Esophagus muscularis mucosa (tissue), 4 donors: ENCODE measurements at regions not wholly inside any gene's neighbourhood (a gene's known extent, or its start where the extent isn't known, plus 50 kb on each side); places are given as distances from the start of the nearest gene placed in this dataset.

Experiments used
- DNase-seq: peaks from one replicate; pipeline ENCODE4 v3.0.0-alpha.2; 2017; ENCODE audit errors: extremely low spot score
- H3K27ac ChIP-seq, 4 donors: fragments of 200-600 bp; sonication (generic); replicated peaks in 1 of 4; 1 replicate in 3 of 4; 2 replicates in 1 of 4; pipeline ENCODE4 v1.5.1; 2016 to 2019; ENCODE audit warnings: mild to moderate bottlenecking in 1 of 4
- H3K27me3 ChIP-seq, 4 donors: fragments of 200-600 bp; sonication (generic); one replicate each; pipeline versions ENCODE4 v1.5.1 to v1.6.0; 2016 to 2019
- H3K36me3 ChIP-seq, 4 donors: fragments of 200-600 bp; sonication (generic); one replicate each; pipeline ENCODE4 v1.5.1; 2016 to 2019
- H3K4me1 ChIP-seq, 4 donors: fragments of 200-600 bp; sonication (generic); one replicate each; pipeline ENCODE4 v1.5.1; 2016 to 2019
- H3K4me3 ChIP-seq, 4 donors: fragments of 200-600 bp; sonication (generic); 1 replicate in 2 of 4; 2 replicates in 2 of 4; pipeline ENCODE4 v1.5.1; 2016 to 2019; ENCODE audit warnings: mild to moderate bottlenecking in 4 of 4, moderate library complexity in 1 of 4
- H3K9me3 ChIP-seq, 4 donors: fragments of 200-600 bp; sonication (generic); 1 replicate in 3 of 4; 2 replicates in 1 of 4; pipeline ENCODE4 v1.5.1; 2016 to 2019
- CTCF ChIP-seq, 3 experiments: fragments of 200-600 bp in 2 of 3; fragments of 450-650 bp in 1 of 3; sonication (generic) in 2 of 3; IDR thresholded peaks; one replicate each; pipeline ENCODE4 v1.5.1; 2017 to 2019; ENCODE audit warnings: antibody characterized with exemption in 3 of 3, mild to moderate bottlenecking in 2 of 3, moderate library complexity in 1 of 3
- EP300 ChIP-seq: sonication (generic); formaldehyde crosslinking; IDR thresholded peaks from one replicate; pipeline ENCODE4 v1.6.1; 2017; ENCODE audit warnings: antibody characterized with exemption
- POLR2A ChIP-seq: fragments of 450-650 bp; IDR thresholded peaks from one replicate; pipeline ENCODE4 v1.6.1; 2017; ENCODE audit warnings: antibody characterized with exemption, moderate library complexity, mild to moderate bottlenecking, low read depth
- POLR2AphosphoS5 ChIP-seq, 2 donors: sonication (generic); formaldehyde crosslinking; IDR thresholded peaks; one replicate each; pipeline ENCODE4 v1.6.1; 2017; ENCODE audit warnings: antibody characterized with exemption in 2 of 2
- WGBS: methylation state at CpG from one replicate; pipeline ENCODE4 v1.1.5; 2018; 5-methylcytosine and 5-hydroxymethylcytosine counted together
- intact Hi-C: fragments of 100-400 bp; cut with DNase I; formaldehyde crosslinking; loops from one replicate; pipeline ENCODE4 v1.15.1; 2023

GRCh38 chr10:94065362-94065761, 71.6 kb downstream of the PLCE1 start:
- Histone ChIP-seq H3K27me3 (no peaks in the 10 kb centered on the region), H3K4me1 (no peaks in the 10 kb centered on the region), H3K36me3 (no peaks in the 10 kb centered on the region), H3K27ac (no peak overlapping the region), H3K4me3 (no peak overlapping the region), H3K9me3 (no peaks in the 10 kb centered on the region)
- TF ChIP-seq POLR2AphosphoS5 (IDR thresholded peaks at IDR 0.05), result no peak
- TF ChIP-seq EP300, result no peak
- no peak for TF ChIP-seq CTCF (IDR thresholded peaks at IDR 0.05)
- no peak for TF ChIP-seq POLR2A
- DNase-seq, result no peak
- WGBS, result 75% methylated on average over 3 of the region's 3 CpGs
- intact Hi-C loops, result no loop called here

GRCh38 chr10:94065787-94066186, 72.1 kb downstream of the PLCE1 start:
- no peaks in the 10 kb centered on the region for H3K9me3 ChIP-seq
- intact Hi-C loops, result no loop called here
- no peak overlapping the region for H3K4me3 ChIP-seq
- no peaks in the 10 kb centered on the region for H3K27me3 ChIP-seq
- H3K4me1 ChIP-seq, result no peaks in the 10 kb centered on the region
- H3K27ac ChIP-seq, result no peak overlapping the region
- TF ChIP-seq POLR2A (no peak), EP300 (no peak), POLR2AphosphoS5 (IDR thresholded peaks at IDR 0.05) (no peak)
- no peak for DNase-seq
- no peaks in the 10 kb centered on the region for H3K36me3 ChIP-seq

- no peaks in the 10 kb centered on the region for H3K36me3 ChIP-seq
- no peaks in the 10 kb centered on the region for H3K27me3 ChIP-seq
- H3K27ac ChIP-seq, result no peak overlapping the region
- no peak overlapping the region for H3K4me3 ChIP-seq
- H3K9me3 ChIP-seq, result no peaks in the 10 kb centered on the region
- intact Hi-C loops, result no loop called here
- no peak for TF ChIP-seq CTCF (IDR thresholded peaks at IDR 0.05)
- TF ChIP-seq POLR2A, result no peak
- no peak for TF ChIP-seq POLR2AphosphoS5 (IDR thresholded peaks at IDR 0.05)
- TF ChIP-seq EP300, result no peak
- no peaks in the 10 kb centered on the region for H3K4me1 ChIP-seq
- 38% methylated on average over 6 of the region's 6 CpGs for WGBS
- peak; percentile 55 for DNase-seq
Measured at GRCh38 chr10:94066411-94066810, 72.7 kb downstream of the PLCE1 start.

GRCh38 chr10:94069884-94070283, 76.2 kb downstream of the PLCE1 start:
- WGBS, result 63% methylated on average over 2 of the region's 2 CpGs
- Histone ChIP-seq H3K4me3 (no peak overlapping the region), H3K4me1 (no peaks in the 10 kb centered on the region), H3K9me3 (no peaks in the 10 kb centered on the region), H3K27ac (no peak overlapping the region), H3K27me3 (no peaks in the 10 kb centered on the region), H3K36me3 (no peaks in the 10 kb centered on the region)
- DNase-seq, result no peak
- intact Hi-C loops, result loop anchor here (10.0 kb wide), 2 partner anchors 155 to 375 kb away; no protein-coding TSS in a partner anchor
- TF ChIP-seq POLR2A, result no peak
- no peak for TF ChIP-seq CTCF (IDR thresholded peaks at IDR 0.05)
- no peak for TF ChIP-seq POLR2AphosphoS5 (IDR thresholded peaks at IDR 0.05)
- TF ChIP-seq EP300, result no peak

- peaks cover 23 to 33% (median 27%) of the 10 kb centered on the region in 4 donors for H3K4me1 ChIP-seq
- H3K9me3 ChIP-seq, result no peaks in the 10 kb centered on the region
- intact Hi-C loops, result loop anchor here (2.0 to 10.0 kb wide), 3 partner anchors 160 to 370 kb away; no protein-coding TSS in a partner anchor
- no peaks in the 10 kb centered on the region for H3K36me3 ChIP-seq
- no peak for DNase-seq
- WGBS, result 93% methylated on average over 1 of the region's 1 CpG
- H3K27ac ChIP-seq, result no peak overlapping the region
- no peaks in the 10 kb centered on the region for H3K27me3 ChIP-seq
- TF ChIP-seq CTCF (IDR thresholded peaks at IDR 0.05) (no peak), POLR2AphosphoS5 (IDR thresholded peaks at IDR 0.05) (no peak), POLR2A (no peak), EP300 (no peak)
- no peak overlapping the region for H3K4me3 ChIP-seq
Measured at GRCh38 chr10:94074462-94074861, 80.7 kb downstream of the PLCE1 start.
